ENCODE measurements at regions not wholly inside any gene's neighbourhood (a gene's known extent, or its start where the extent isn't known, plus 50 kb on each side); places are given as distances from the start of the nearest gene placed in this dataset.

DNA sequence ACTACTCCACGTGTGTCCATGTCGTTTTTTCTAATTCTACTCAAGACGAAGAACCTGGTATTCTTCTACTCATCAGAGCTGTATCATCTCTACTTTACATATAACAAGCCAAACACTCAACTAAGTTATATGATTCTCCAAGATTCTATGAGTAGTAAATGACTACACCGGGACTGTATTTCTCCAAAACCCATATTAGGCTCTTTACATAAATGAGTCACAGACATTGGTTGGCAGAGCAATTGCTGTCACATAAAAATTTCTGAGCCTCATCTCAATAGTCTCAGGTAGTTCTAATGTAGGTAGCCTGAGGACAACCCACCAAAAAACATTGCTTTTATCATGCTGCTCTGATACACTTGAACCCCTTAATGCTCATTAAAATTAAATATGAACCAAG is 1092.3 kb upstream of the NXPH2 start:
- TF ChIP-seq, protein P1, sequence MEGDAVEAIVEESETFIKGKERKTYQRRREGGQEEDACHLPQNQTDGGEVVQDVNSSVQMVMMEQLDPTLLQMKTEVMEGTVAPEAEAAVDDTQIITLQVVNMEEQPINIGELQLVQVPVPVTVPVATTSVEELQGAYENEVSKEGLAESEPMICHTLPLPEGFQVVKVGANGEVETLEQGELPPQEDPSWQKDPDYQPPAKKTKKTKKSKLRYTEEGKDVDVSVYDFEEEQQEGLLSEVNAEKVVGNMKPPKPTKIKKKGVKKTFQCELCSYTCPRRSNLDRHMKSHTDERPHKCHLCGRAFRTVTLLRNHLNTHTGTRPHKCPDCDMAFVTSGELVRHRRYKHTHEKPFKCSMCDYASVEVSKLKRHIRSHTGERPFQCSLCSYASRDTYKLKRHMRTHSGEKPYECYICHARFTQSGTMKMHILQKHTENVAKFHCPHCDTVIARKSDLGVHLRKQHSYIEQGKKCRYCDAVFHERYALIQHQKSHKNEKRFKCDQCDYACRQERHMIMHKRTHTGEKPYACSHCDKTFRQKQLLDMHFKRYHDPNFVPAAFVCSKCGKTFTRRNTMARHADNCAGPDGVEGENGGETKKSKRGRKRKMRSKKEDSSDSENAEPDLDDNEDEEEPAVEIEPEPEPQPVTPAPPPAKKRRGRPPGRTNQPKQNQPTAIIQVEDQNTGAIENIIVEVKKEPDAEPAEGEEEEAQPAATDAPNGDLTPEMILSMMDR (IDR thresholded peaks at IDR 0.05; ENCODE audit: low read length): no peak
- no peak for TF ChIP-seq EZH2 (IDR thresholded peaks at IDR 0.05; ENCODE audit: borderline replicate concordance, low read length)

All from OCI-LY1 (cell line).